H9 (cell line): ENCODE measurements at regions not wholly inside any gene's neighbourhood (a gene's known extent, or its start where the extent isn't known, plus 50 kb on each side); places are given as distances from the start of the nearest gene placed in this dataset.

ENCODE experiments used
- DNase-seq: peaks from one replicate; pipeline ENCODE4 v3.0.0-alpha.2; 2017
- H2AFZ ChIP-seq: one replicate; pipeline ENCODE4 v1.6.1; 2013; ENCODE audit warnings: mild to moderate bottlenecking, low read length, control low read depth, moderate library complexity
- H2AK5ac ChIP-seq: 2 replicates; pipeline ENCODE4 v1.6.1; 2013; ENCODE audit warnings: low read length, control low read depth, mixed read lengths; ENCODE audit not compliant: insufficient read length
- H2BK120ac ChIP-seq: one replicate; pipeline ENCODE4 v1.6.1; 2013; ENCODE audit warnings: low read depth, mild to moderate bottlenecking, low read length, control low read depth, inconsistent platforms; ENCODE audit not compliant: poor library complexity, severe bottlenecking
- H2BK12ac ChIP-seq: 2 replicates; pipeline ENCODE4 v1.6.1; 2013; ENCODE audit warnings: low read length, control low read depth, mixed read lengths, low read depth; ENCODE audit not compliant: insufficient read length
- H2BK15ac ChIP-seq: 2 replicates; pipeline ENCODE4 v1.6.1; 2013; ENCODE audit warnings: low read depth, low read length, control low read depth
- H2BK20ac ChIP-seq: one replicate; pipeline ENCODE4 v1.6.1; 2013; ENCODE audit warnings: low read depth, mild to moderate bottlenecking, low read length, control low read depth, inconsistent platforms; ENCODE audit not compliant: poor library complexity, severe bottlenecking
- H2BK5ac ChIP-seq: 2 replicates; pipeline ENCODE4 v1.6.1; 2013; ENCODE audit warnings: low read length, control low read depth, mixed read lengths; ENCODE audit not compliant: insufficient read length
- H3K14ac ChIP-seq: 2 replicates; pipeline ENCODE4 v1.6.1; 2013; ENCODE audit warnings: low read length, control low read depth; ENCODE audit not compliant: insufficient read depth
- H3K18ac ChIP-seq: 2 replicates; pipeline ENCODE4 v1.6.1; 2013; ENCODE audit warnings: low read depth, mild to moderate bottlenecking, mixed read lengths, low read length, control low read depth; ENCODE audit not compliant: insufficient read length
- H3K23ac ChIP-seq: 2 replicates; pipeline ENCODE4 v1.6.1; 2013; ENCODE audit warnings: low read length, control low read depth, mixed read lengths, low read depth; ENCODE audit not compliant: insufficient read length
- H3K23me2 ChIP-seq: 2 replicates; pipeline ENCODE4 v1.6.1; 2013; ENCODE audit warnings: low read depth, mild to moderate bottlenecking, mixed read lengths, low read length, control low read depth; ENCODE audit not compliant: insufficient read length, poor library complexity, severe bottlenecking
- H3K27ac ChIP-seq: 2 replicates; pipeline ENCODE4 v1.5.1; 2013; ENCODE audit warnings: low read length, control low read depth, mixed read lengths, low read depth; ENCODE audit not compliant: insufficient read length
- H3K27me3 ChIP-seq: 2 replicates; pipeline ENCODE4 v1.6.1; 2013; ENCODE audit warnings: low read length, control low read depth, inconsistent platforms; ENCODE audit not compliant: insufficient read depth
- H3K4ac ChIP-seq: 2 replicates; pipeline ENCODE4 v1.6.1; 2013; ENCODE audit warnings: low read depth, mild to moderate bottlenecking, control low read depth, inconsistent platforms, low read length, moderate library complexity
- H3K4me1 ChIP-seq: 2 replicates; pipeline ENCODE4 v1.6.1; 2013; ENCODE audit warnings: low read length, control low read depth, inconsistent platforms; ENCODE audit not compliant: insufficient read depth
- H3K4me2 ChIP-seq: 2 replicates; pipeline ENCODE4 v1.6.1; 2013; ENCODE audit warnings: low read length, control low read depth, mixed read lengths; ENCODE audit not compliant: insufficient read length, insufficient read depth
- H3K56ac ChIP-seq: 2 replicates; pipeline ENCODE4 v1.6.1; 2013; ENCODE audit warnings: low read depth, mild to moderate bottlenecking, mixed read lengths, low read length, control low read depth; ENCODE audit not compliant: insufficient read length
- H3K79me1 ChIP-seq: 2 replicates; pipeline ENCODE4 v1.6.1; 2013; ENCODE audit warnings: low read depth, mild to moderate bottlenecking, moderate library complexity, low read length, control low read depth, inconsistent platforms; ENCODE audit not compliant: insufficient read depth, poor library complexity, severe bottlenecking
- H3K79me2 ChIP-seq: 2 replicates; pipeline ENCODE4 v1.6.1; 2013; ENCODE audit warnings: low read length, control low read depth, inconsistent platforms; ENCODE audit not compliant: insufficient read depth
- H3K9ac ChIP-seq: 2 replicates; pipeline ENCODE4 v1.6.1; 2013; ENCODE audit warnings: low read length, control low read depth, mixed read lengths; ENCODE audit not compliant: insufficient read length; ENCODE audit errors: extremely low read depth
- H3K9me3 ChIP-seq: one replicate; pipeline ENCODE4 v1.6.1; 2013; ENCODE audit warnings: low read depth, low read length, inconsistent platforms; ENCODE audit not compliant: control insufficient read depth
- H3T11ph ChIP-seq: one replicate; pipeline ENCODE4 v1.6.1; 2013; ENCODE audit warnings: mild to moderate bottlenecking, low read length, control low read depth, inconsistent platforms
- H4K20me1 ChIP-seq: one replicate; pipeline ENCODE4 v1.6.1; 2013; ENCODE audit not compliant: control insufficient read depth, insufficient read length, insufficient read depth
- H4K5ac ChIP-seq: 2 replicates; pipeline ENCODE4 v1.6.1; 2013; ENCODE audit warnings: low read depth, mild to moderate bottlenecking, mixed read lengths, low read length, control low read depth; ENCODE audit not compliant: insufficient read length
- H4K8ac ChIP-seq: replicated peaks from 2 replicates; pipeline ENCODE4 v1.6.1; 2013; ENCODE audit warnings: low read length, control low read depth, mixed read lengths, low read depth; ENCODE audit not compliant: insufficient read length
- H4K91ac ChIP-seq: 2 replicates; pipeline ENCODE4 v1.6.1; 2013; ENCODE audit warnings: low read depth, mild to moderate bottlenecking, moderate library complexity, mixed read lengths, low read length, control low read depth; ENCODE audit not compliant: insufficient read length
- H3K27ac Mint-ChIP-seq, 3 experiments: 2 replicates in 2 of 3; 3 replicates in 1 of 3; pipeline ENCODE4 v1.8.0; 2020 to 2021; ENCODE audit warnings: mixed read lengths in 3 of 3, mild to moderate bottlenecking in 1 of 3, moderate library complexity in 1 of 3
- H3K27me3 Mint-ChIP-seq: 2 replicates; pipeline ENCODE4 v1.8.0; 2021; ENCODE audit warnings: low read depth, mild to moderate bottlenecking, moderate library complexity, mixed read lengths
- H3K36me3 Mint-ChIP-seq, 3 experiments: 2 replicates in 2 of 3; 3 replicates in 1 of 3; pipeline ENCODE4 v1.8.0; 2020 to 2021; ENCODE audit warnings: low read depth in 3 of 3, mixed read lengths in 3 of 3; ENCODE audit not compliant: insufficient read depth in 1 of 3
- H3K4me1 Mint-ChIP-seq, 2 experiments: 2 replicates each; pipeline ENCODE4 v1.8.0; 2020; ENCODE audit warnings: mixed read lengths in 2 of 2
- H3K4me3 Mint-ChIP-seq, 2 experiments: 2 replicates in 1 of 2; 3 replicates in 1 of 2; pipeline ENCODE4 v1.8.0; 2020 to 2021; ENCODE audit warnings: mild to moderate bottlenecking in 2 of 2, mixed read lengths in 2 of 2, moderate library complexity in 1 of 2
- H3K9me3 Mint-ChIP-seq, 2 experiments: 2 replicates in 1 of 2; 3 replicates in 1 of 2; pipeline ENCODE4 v1.8.0; 2020; ENCODE audit warnings: mild to moderate bottlenecking in 2 of 2, mixed read lengths in 2 of 2, moderate library complexity in 1 of 2
- CTCF ChIP-seq: fragments of 200-600 bp; sonication (generic); conservative IDR thresholded peaks from 3 replicates; pipeline ENCODE4 v1.8.0; 2021; ENCODE audit warnings: antibody characterized with exemption, mild to moderate bottlenecking
- WGBS: extraction: QIAGEN DNeasy Blood & Tissue Kit; methylation state at CpG from one replicate; pipeline ENCODE4 v1.1.7; 2013; ENCODE audit warnings: missing lambda C conversion rate, low lambda C conversion rate, mixed read lengths; ENCODE audit not compliant: insufficient read length; ENCODE audit errors: extremely low coverage; 5-methylcytosine and 5-hydroxymethylcytosine counted together

- H3K79me2 ChIP-seq, result no peaks in the 10 kb centered on the region
These were observed 82.6 kb upstream of the UBE2E1 start for GRCh38 chr3:23723141-23723540.

More at GRCh38 chr3:23723141-23723540, 82.6 kb upstream of the UBE2E1 start:
- Histone ChIP-seq H4K8ac (no peak overlapping the region), H3K23me2 (no peaks in the 10 kb centered on the region), H3K4ac (no peak overlapping the region), H3K4me1 (no peaks in the 10 kb centered on the region), H3K14ac (no peak overlapping the region), H3K56ac (no peak overlapping the region), H3K4me2 (no peak overlapping the region), H4K20me1 (no peaks in the 10 kb centered on the region), H3K18ac (no peak overlapping the region), H3K79me1 (no peaks in the 10 kb centered on the region), H2BK120ac (no peak overlapping the region), H3K27ac (no peak overlapping the region), H3T11ph (no peak overlapping the region), H2BK12ac (no peak overlapping the region), H3K9me3 (no peaks in the 10 kb centered on the region), H4K5ac (no peak overlapping the region), H2AFZ (no peak overlapping the region), H3K23ac (no peak overlapping the region), H3K9ac (no peak overlapping the region), H4K91ac (no peak overlapping the region), H3K27me3 (no peaks in the 10 kb centered on the region), H2AK5ac (no peak overlapping the region), H2BK5ac (no peak overlapping the region), H2BK15ac (no peak overlapping the region), H2BK20ac (no peak overlapping the region)
- no peak for TF ChIP-seq CTCF
- Mint-ChIP-seq H3K9me3 (peaks cover 0 to 4% of the 10 kb centered on the region in 2 experiments; a peak in 1 of 5 replicates), H3K4me3 (no peak overlapping the region), H3K27me3 (peaks cover 2% of the 10 kb centered on the region), H3K36me3 (no peaks in the 10 kb centered on the region), H3K4me1 (peaks cover 0 to 6% of the 10 kb centered on the region in 2 experiments; a peak in 3 of 4 replicates), H3K27ac (no peak overlapping the region)
- DNase-seq, result no peak
- no CpG with 5 or more reads among the region's 5 CpGs for WGBS
